ENCODE measurements at regions not wholly inside any gene's neighbourhood (a gene's known extent, or its start where the extent isn't known, plus 50 kb on each side); places are given as distances from the start of the nearest gene placed in this dataset.

DNA sequence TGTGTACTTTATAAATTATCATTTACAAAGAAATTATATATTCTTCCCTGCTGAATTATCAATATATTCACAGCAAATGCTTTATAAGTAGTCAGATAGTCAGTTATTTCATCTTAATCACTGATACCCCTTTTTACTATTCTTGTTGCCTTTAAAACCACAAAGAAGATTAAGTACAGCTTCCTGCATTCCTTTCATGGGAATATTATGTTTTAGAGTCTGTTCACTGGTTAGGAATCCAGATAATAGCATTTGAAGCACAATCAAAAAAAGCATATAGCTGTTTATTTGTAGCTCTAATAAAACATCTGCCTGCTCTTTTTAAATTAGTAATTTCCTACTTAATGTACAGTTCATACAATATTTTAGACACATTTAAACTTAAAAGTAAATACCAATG lies 508.9 kb downstream of the FBXO15 start:
- no peak for ATAC-seq
- DNase-seq: no peak
- intact Hi-C loops (cut with DNase I, micrococcal nuclease): no loop called here

GRCh38 chr18:73636355-73636754 lies 511.3 kb downstream of the FBXO15 start:
- intact Hi-C loops (cut with DNase I, micrococcal nuclease): no loop called here
- DNase-seq: no peak
- ATAC-seq: no peak

GRCh38 chr18:73626859-73627258 lies 520.8 kb downstream of the FBXO15 start:
- ATAC-seq (no peak), DNase-seq (no peak)
- intact Hi-C loops (cut with DNase I, micrococcal nuclease): no loop called here

DNA sequence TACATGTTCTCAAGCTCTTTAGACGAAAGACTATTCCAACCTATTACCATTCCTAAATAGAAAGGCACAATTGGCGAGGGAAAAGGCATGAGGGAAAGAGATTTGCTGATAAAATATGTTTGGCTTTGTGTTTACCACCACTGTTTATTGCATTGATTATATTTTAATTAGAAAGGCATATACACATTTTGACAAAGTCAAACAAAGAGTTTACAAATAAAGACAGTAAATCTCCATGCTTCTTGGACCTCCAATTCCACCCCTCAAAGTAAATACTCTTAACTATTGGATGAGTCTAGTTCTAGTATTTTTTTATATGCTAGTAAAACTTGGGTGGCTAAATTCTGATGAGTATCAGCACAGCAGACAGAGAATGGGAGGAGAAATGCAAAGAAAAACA lies 521.4 kb downstream of the FBXO15 start:
- DNase-seq: no peak
- no peak for ATAC-seq
- intact Hi-C loops (cut with DNase I, micrococcal nuclease): no loop called here

GRCh38 chr18:73621091-73621490 lies 526.5 kb downstream of the FBXO15 start:
- DNase-seq (no peak), ATAC-seq (no peak)
- intact Hi-C loops (cut with DNase I, micrococcal nuclease): no loop called here

GRCh38 chr18:73617981-73618380 lies 529.7 kb downstream of the FBXO15 start:
- DNase-seq (no peak), ATAC-seq (no peak)
- intact Hi-C loops (cut with DNase I, micrococcal nuclease): no loop called here

DNA sequence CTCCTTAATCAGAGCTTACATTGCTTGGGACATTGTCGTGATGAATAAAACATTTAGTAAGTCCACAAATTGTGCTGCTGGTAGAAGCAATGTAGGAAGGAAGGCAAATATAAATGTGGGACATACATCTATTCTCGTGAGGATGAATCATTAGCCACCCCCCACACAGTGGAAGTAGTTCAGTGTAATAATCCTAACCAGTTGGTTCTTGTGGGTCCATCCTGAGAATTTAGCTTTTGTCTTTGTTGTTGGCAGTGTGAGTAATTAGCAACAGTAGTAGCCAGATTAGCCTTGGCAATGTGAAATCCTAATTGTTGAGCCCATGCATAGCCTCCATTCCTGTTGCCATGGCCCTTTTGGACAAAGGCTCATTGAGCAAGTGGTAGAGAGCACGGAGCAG lies 532.1 kb downstream of the FBXO15 start:
- intact Hi-C loops (cut with DNase I, micrococcal nuclease): no loop called here
- DNase-seq (no peak), ATAC-seq (no peak)

DNA sequence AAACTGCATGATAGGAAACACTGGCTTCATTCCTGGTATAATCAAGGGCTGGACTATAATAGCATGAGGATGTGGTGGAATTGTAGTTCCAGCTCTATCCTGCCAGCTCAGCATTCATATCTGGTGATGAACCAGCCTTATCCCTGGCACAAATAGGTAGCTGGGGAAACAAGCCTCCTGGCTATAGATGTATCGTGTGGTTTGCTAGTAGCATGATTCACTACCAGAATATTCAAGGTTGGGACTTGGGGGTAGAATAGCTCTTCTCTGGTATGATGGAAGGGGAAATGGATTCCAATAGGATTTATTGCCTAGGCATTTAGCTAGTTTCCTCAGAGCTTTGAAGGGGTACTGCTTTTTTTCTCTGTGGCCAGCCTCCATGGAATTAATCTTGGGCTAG lies 532.8 kb downstream of the FBXO15 start:
- no peak for ATAC-seq

GRCh38 chr18:73613706-73614340 lies 533.8 kb downstream of the FBXO15 start:
- DNase-seq: no peak
- ATAC-seq: no peak
- intact Hi-C loops (cut with DNase I, micrococcal nuclease): no loop called here

More for the DNA sequence above, 532.8 kb downstream of the FBXO15 start:
- intact Hi-C loops (cut with DNase I, micrococcal nuclease): no loop called here
- DNase-seq: no peak

- intact Hi-C loops (cut with DNase I, micrococcal nuclease): no loop called here
- ATAC-seq (no peak), DNase-seq (no peak)
Measured at GRCh38 chr18:73597832-73598615, 549.6 kb downstream of the FBXO15 start.

DNA sequence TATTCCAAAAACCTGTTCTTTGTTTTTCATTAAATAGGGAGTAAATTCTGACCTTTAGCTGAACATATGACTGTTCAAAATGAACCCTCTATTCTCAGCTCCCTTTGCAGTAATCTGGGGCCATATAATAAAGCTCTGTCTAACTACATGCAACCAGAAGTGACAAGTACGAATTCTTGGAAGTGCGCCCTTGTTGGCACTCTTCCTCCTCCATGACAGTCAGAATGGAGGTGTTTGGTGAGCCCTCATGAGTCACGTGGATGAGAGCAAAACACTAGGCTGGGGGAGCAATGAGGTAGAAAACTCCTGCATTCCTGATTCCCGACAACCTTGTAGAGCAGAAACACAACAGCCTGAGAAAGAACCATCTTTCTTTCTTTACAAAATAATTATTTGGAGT lies 552.9 kb downstream of the FBXO15 start:
- ATAC-seq: no peak
- intact Hi-C loops (cut with DNase I, micrococcal nuclease): no loop called here
- DNase-seq: no peak

- DNase-seq (no peak), ATAC-seq (no peak)
- intact Hi-C loops (cut with DNase I, micrococcal nuclease): no loop called here
Measured at GRCh38 chr18:73593207-73593606, 554.4 kb downstream of the FBXO15 start.

- intact Hi-C loops (cut with DNase I, micrococcal nuclease): no loop called here
- DNase-seq: no peak
- no peak for ATAC-seq
Measured at GRCh38 chr18:73590950-73591349, 556.7 kb downstream of the FBXO15 start.

DNA sequence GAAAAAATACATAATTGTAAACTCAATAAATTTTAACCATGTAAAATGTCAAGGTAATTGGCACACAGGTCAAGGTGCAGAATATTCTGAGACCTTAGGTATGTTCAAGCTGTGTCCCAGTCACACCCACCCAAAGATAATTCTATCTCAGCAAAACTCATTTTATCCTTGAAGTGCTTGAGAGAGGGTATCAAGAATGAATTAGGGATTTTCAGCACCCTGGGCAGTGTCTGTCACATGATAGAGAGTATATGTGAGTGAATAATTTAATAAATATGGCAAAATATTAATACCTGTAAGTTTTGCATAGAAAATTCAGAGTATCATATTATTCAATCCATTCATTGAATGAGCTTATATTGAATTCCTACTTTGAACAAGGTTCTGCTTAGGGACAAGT lies 567.9 kb downstream of the FBXO15 start:
- intact Hi-C loops (cut with DNase I, micrococcal nuclease): no loop called here
- ATAC-seq (no peak), DNase-seq (no peak)

- intact Hi-C loops (cut with DNase I, micrococcal nuclease): no loop called here
- DNase-seq (no peak), ATAC-seq (no peak)
Measured at GRCh38 chr18:73577365-73577764, 570.3 kb downstream of the FBXO15 start.

DNA sequence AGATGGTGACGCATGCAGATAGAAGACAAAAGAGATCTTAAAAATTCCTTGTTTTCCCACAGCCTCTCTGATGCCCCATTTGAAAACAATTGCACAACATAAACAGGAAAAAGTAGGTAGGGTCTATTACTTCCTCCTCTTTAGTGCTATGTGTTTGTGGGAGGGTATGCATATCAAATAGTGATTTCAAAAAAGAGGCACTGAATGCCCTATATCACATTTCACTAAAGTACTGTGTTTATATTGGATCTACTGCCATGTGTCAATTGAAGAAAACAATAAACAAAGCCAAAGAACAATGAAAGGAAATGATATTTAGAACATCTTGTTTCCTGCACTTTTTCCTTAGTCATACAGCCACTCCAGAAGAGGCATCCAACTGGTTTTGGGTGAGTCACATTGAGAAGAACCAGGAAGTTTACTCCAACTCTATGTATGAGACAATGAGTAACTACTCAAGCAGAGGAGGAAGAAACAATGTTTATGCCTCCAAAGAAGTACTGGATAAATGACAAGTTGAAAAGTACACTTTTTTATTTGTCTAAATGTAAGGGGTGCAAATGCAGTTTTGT lies 583.6 kb downstream of the FBXO15 start:
- ATAC-seq (no peak), DNase-seq (no peak)
- intact Hi-C loops (cut with DNase I, micrococcal nuclease): no loop called here

GRCh38 chr18:73563345-73563744 lies 584.3 kb downstream of the FBXO15 start:
- DNase-seq: no peak
- intact Hi-C loops (cut with DNase I, micrococcal nuclease): no loop called here
- no peak for ATAC-seq

DNA sequence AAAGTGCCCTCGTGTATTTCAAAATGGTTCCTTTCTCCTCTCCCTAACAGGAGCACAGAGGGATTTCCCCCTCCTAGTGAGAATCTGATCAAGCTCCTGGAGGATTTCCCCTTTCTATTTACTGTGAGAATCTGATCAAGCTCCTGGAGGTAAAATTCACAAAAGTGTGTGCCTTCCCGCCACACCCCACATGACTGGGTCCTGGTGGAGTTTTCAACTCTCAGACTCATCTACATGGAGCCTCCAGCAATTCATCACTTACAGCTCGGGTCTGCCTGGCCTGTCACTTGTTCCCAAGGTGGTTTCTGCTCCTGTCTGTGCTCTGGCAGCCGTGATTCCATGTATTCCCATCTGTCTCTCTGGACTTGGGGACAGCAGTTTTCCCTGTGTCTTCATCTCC lies 590.7 kb downstream of the FBXO15 start:
- DNase-seq (no peak), ATAC-seq (no peak)

DNA sequence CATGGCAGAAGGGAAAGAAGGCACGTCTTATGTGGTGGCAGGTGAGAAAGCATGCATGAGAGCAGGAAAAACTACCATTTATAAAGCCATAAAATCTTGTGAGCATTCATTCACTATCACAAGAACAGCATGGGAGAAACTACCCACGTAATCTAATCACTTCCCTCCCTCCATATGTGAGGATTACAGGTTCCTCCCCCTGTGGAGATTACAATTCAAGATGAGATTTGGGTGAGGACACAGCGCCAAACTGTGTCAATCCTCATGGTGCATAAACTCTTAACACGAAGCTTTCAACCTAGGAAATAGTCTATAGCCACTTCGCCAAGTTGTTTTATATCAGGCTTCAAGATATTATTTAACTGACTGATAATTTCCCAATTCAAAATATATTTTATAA lies 595.5 kb downstream of the FBXO15 start:
- DNase-seq (no peak), ATAC-seq (no peak)
- intact Hi-C loops (cut with DNase I, micrococcal nuclease): no loop called here

More for the DNA sequence above, 590.7 kb downstream of the FBXO15 start:
- intact Hi-C loops (cut with DNase I, micrococcal nuclease): no loop called here

GRCh38 chr18:73551211-73551610 lies 596.4 kb downstream of the FBXO15 start:
- no peak for ATAC-seq
- intact Hi-C loops (cut with DNase I, micrococcal nuclease): no loop called here
- DNase-seq: no peak
